Endothelial cell of umbilical vein (primary cell): ENCODE measurements at regions not wholly inside any gene's neighbourhood (a gene's known extent, or its start where the extent isn't known, plus 50 kb on each side); places are given as distances from the start of the nearest gene placed in this dataset.

Source experiments
- BruUV-seq: library from RNA; stranded (reverse); fragments of 400-500 nt; replicated peaks from 2 replicates; lab custom pipeline; 2021; lab: Mats Ljungman, UMichigan
- CTCF ChIA-PET: fragments of 300-600, 350-600 bp; sonication (Branson Sonifier 250); formaldehyde crosslinking; loops from one replicate; lab custom pipeline; 2021; ENCODE audit warnings: antibody characterized with exemption, inconsistent platforms; lab: Charles Lee
- POLR2A ChIA-PET: fragments of 300-600, 350-600 bp; sonication (Branson Sonifier 250); formaldehyde crosslinking; loops from one replicate; lab custom pipeline; 2021; ENCODE audit warnings: antibody characterized with exemption, inconsistent platforms; lab: Charles Lee
- DNase-seq: peaks from one replicate; pipeline ENCODE4 v3.0.0-alpha.2; 2011; ENCODE audit warnings: low read depth, low spot score
- FAIRE-seq: peaks from 2 replicates; lab custom pipeline; 2011; peaks lifted over from hg19 to GRCh38; lab: Jason Lieb, UNC
- H2AFZ ChIP-seq: 2 replicates; pipeline ENCODE4 v1.6.0; 2012; ENCODE audit warnings: low read depth, low read length, control low read depth, inconsistent platforms
- H3K27ac ChIP-seq: 2 replicates; pipeline ENCODE4 v1.5.1; 2011; ENCODE audit warnings: low read depth, mild to moderate bottlenecking, control low read depth, low read length, moderate library complexity; ENCODE audit not compliant: insufficient read depth
- H3K27me3 ChIP-seq, 2 experiments: 2 replicates each; pipeline versions ENCODE4 v1.6.0 to v1.6.1; 2011; ENCODE audit warnings: low read length in 2 of 2, mixed read lengths in 1 of 2; ENCODE audit not compliant: control insufficient read depth in 2 of 2, insufficient read depth in 2 of 2
- H3K36me3 ChIP-seq, 2 experiments: 2 replicates in 1 of 2; 3 replicates in 1 of 2; pipeline ENCODE4 v1.5.1; 2011; ENCODE audit warnings: low read length in 2 of 2, mild to moderate bottlenecking in 1 of 2, moderate library complexity in 1 of 2; ENCODE audit not compliant: control insufficient read depth in 2 of 2, insufficient read depth in 2 of 2; ENCODE audit errors: extremely low read depth in 1 of 2
- H3K4me1 ChIP-seq: 3 replicates; pipeline ENCODE4 v1.5.1; 2011; ENCODE audit warnings: mild to moderate bottlenecking, low read length; ENCODE audit not compliant: control insufficient read depth, insufficient read depth; ENCODE audit errors: extremely low read depth
- H3K4me2 ChIP-seq: 2 replicates; pipeline ENCODE4 v1.6.1; 2011; ENCODE audit warnings: low read length, control low read depth, mixed read lengths; ENCODE audit not compliant: insufficient read depth
- H3K4me3 ChIP-seq, 3 experiments: fragments of 200-600 bp in 1 of 3; sonication (generic), shearing (Covaris generic) in 1 of 3; replicated peaks in 1 of 3; 2 replicates each; pipeline ENCODE4 v1.5.1; 2011 to 2016; ENCODE audit warnings: control low read depth in 3 of 3, low read length in 3 of 3, mild to moderate bottlenecking in 2 of 3, inconsistent platforms in 1 of 3, low read depth in 1 of 3, moderate library complexity in 1 of 3; ENCODE audit not compliant: insufficient read depth in 1 of 3
- H3K79me2 ChIP-seq: 2 replicates; pipeline ENCODE4 v1.6.0; 2012; ENCODE audit warnings: low read length, inconsistent platforms; ENCODE audit not compliant: control insufficient read depth, insufficient read depth
- H3K9ac ChIP-seq: replicated peaks from 2 replicates; pipeline ENCODE3; 2011; ENCODE audit warnings: low read length, control low read depth; ENCODE audit not compliant: insufficient read depth; ENCODE audit errors: extremely low read depth
- H3K9me1 ChIP-seq: replicated peaks from 3 replicates; pipeline ENCODE4 v1.6.0; 2011; ENCODE audit warnings: mild to moderate bottlenecking, low read length; ENCODE audit not compliant: control insufficient read depth, insufficient read depth; ENCODE audit errors: extremely low read depth
- H3K9me3 ChIP-seq: replicated peaks from 2 replicates; pipeline ENCODE4 v1.5.1; 2012; ENCODE audit warnings: low read length, inconsistent platforms; ENCODE audit not compliant: control insufficient read depth, insufficient read depth
- H4K20me1 ChIP-seq: replicated peaks from 2 replicates; pipeline ENCODE3; 2011; ENCODE audit warnings: mild to moderate bottlenecking, low read length; ENCODE audit not compliant: control insufficient read depth, insufficient read depth; ENCODE audit errors: extremely low read depth
- EZH2 ChIP-seq: IDR thresholded peaks from 2 replicates; pipeline ENCODE4 v1.6.1; 2012; ENCODE audit warnings: borderline replicate concordance, low read depth, mild to moderate bottlenecking, moderate library complexity, low read length, inconsistent platforms; ENCODE audit not compliant: severe bottlenecking
- FOS ChIP-seq: IDR thresholded peaks from 2 replicates; pipeline ENCODE4 v1.6.1; 2011; ENCODE audit warnings: mild to moderate bottlenecking, low read length, moderate library complexity, borderline replicate concordance; ENCODE audit not compliant: insufficient read depth
- GATA2 ChIP-seq: IDR thresholded peaks from 2 replicates; pipeline ENCODE4 v1.7.0; 2011; ENCODE audit warnings: low read depth, mild to moderate bottlenecking, moderate library complexity, mixed read lengths, low read length; ENCODE audit not compliant: insufficient read length, insufficient read depth
- POLR2AphosphoS5 ChIP-seq: IDR thresholded peaks from 2 replicates; pipeline ENCODE4 v1.6.1; 2012; ENCODE audit warnings: low read depth, mild to moderate bottlenecking, control low read depth, low read length, moderate library complexity; ENCODE audit not compliant: insufficient read depth
- dilution Hi-C: fragments of 300-500 bp; cut with MboI; formaldehyde crosslinking; loops from one replicate; pipeline ENCODE4 v1.15.0; 2019; ENCODE audit warnings: low sequenced_read_pairs; ENCODE audit not compliant: extremely low pct_ligation_motif_present
- intact Hi-C: fragments of 100-400 bp; cut with micrococcal nuclease; formaldehyde crosslinking; loops from one replicate; pipeline ENCODE4 v1.10.0; 2022
- TF ChIP-seq, protein P1 (sequence below): IDR thresholded peaks from 2 replicates; pipeline ENCODE4 v1.6.1; 2011; ENCODE audit not compliant: insufficient read depth, insufficient read length
- TF ChIP-seq, protein P2 (sequence below), 2 donors: IDR thresholded peaks; 1 replicate in 1 of 2; 2 replicates in 1 of 2; pipeline ENCODE4 v1.5.1; 2011; ENCODE audit warnings: low read length in 2 of 2, mild to moderate bottlenecking in 2 of 2, moderate library complexity in 2 of 2, control low read depth in 1 of 2, inconsistent platforms in 1 of 2, low read depth in 1 of 2; ENCODE audit not compliant: insufficient read depth in 1 of 2; ENCODE audit errors: extremely low read depth in 1 of 2

DNA sequence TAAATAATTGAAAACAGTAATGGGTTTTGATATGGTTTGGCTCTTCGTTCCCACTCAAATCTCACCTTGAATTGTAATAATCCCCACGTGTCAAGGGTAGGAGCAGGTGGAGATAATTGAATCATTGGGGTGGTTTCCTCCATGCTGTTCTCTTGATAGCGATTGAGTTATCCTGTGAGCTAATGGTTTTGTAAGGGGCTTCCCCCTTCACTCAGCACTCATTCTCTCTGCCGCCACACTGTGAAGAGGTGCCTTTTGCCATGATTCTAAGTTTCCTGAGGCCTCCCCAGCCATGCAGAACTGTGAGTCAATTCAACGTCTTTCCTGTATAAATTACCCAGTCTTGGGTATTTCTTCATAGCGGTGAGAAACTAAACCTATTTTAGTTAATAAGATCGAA is 551.7 kb upstream of the POT1 start:
- Histone ChIP-seq H3K9me1 (no peaks in the 10 kb centered on the region), H4K20me1 (no peaks in the 10 kb centered on the region), H3K4me3 (no peak overlapping the region), H3K9me3 (no peaks in the 10 kb centered on the region), H3K4me1 (no peaks in the 10 kb centered on the region), H3K27ac (no peak overlapping the region), H2AFZ (no peak overlapping the region), H3K4me2 (no peak overlapping the region), H3K27me3 (no peaks in the 10 kb centered on the region), H3K36me3 (no peaks in the 10 kb centered on the region), H3K79me2 (no peaks in the 10 kb centered on the region), H3K9ac (no peak overlapping the region)
- no peak for DNase-seq
- dilution Hi-C loops (no loop called here), intact Hi-C loops (no loop called here)
- ChIA-PET CTCF (interaction anchor here (1.2 kb wide), 1 partner anchor 12 kb away, joined by 4 read pairs; no protein-coding TSS in a partner anchor), POLR2A (no interaction called here)
- BruUV-seq = no TSS peak
- FAIRE-seq = no peak
- TF ChIP-seq FOS (no peak), EZH2 (no peak), POLR2AphosphoS5 (no peak), GATA2 (no peak)
- TF ChIP-seq, protein P1, sequence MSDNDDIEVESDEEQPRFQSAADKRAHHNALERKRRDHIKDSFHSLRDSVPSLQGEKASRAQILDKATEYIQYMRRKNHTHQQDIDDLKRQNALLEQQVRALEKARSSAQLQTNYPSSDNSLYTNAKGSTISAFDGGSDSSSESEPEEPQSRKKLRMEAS = no peak
- TF ChIP-seq, protein P2, sequence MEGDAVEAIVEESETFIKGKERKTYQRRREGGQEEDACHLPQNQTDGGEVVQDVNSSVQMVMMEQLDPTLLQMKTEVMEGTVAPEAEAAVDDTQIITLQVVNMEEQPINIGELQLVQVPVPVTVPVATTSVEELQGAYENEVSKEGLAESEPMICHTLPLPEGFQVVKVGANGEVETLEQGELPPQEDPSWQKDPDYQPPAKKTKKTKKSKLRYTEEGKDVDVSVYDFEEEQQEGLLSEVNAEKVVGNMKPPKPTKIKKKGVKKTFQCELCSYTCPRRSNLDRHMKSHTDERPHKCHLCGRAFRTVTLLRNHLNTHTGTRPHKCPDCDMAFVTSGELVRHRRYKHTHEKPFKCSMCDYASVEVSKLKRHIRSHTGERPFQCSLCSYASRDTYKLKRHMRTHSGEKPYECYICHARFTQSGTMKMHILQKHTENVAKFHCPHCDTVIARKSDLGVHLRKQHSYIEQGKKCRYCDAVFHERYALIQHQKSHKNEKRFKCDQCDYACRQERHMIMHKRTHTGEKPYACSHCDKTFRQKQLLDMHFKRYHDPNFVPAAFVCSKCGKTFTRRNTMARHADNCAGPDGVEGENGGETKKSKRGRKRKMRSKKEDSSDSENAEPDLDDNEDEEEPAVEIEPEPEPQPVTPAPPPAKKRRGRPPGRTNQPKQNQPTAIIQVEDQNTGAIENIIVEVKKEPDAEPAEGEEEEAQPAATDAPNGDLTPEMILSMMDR (IDR thresholded peaks at IDR 0.05; ENCODE audit: extremely low read depth in 1 of 2, insufficient read depth in 1 of 2, low read depth in 1 of 2, low read length in 2 of 2) = no peak
